Stimulated activated naive CD8-positive, alpha-beta T cell treated with anti-CD3 and anti-CD28 coated beads, Interleukin-15, amount 100 ng/mL, for 72 hours (primary cell): ENCODE measurements at regions not wholly inside any gene's neighbourhood (a gene's known extent, or its start where the extent isn't known, plus 50 kb on each side); places are given as distances from the start of the nearest gene placed in this dataset.
A peak's percentile ranks its signal among the peaks of the same experiment; 100 is the strongest.
"Not testable (repeated sequence)": the region's sequence is repeated elsewhere in the genome, so short reads cannot be mapped to it uniquely, and the experiment has no call there.

Source experiments
- ATAC-seq: fragments of 150-1000 bp; cut with Tn5 transposase; 2 replicates; pipeline ENCODE4 v1.10.0; 2021; ENCODE audit warnings: mild to moderate bottlenecking, moderate library complexity
- DNase-seq, 2 donors: peaks; one replicate each; pipeline ENCODE4 v3.0.0; 2021 to 2022
- H3K27ac Mint-ChIP-seq, 2 donors: one replicate each; pipeline ENCODE4 v1.8.0; 2022; ENCODE audit warnings: mild to moderate bottlenecking in 2 of 2, mixed read lengths in 2 of 2, moderate library complexity in 2 of 2
- H3K27me3 Mint-ChIP-seq: one replicate; pipeline ENCODE4 v1.8.0; 2022; ENCODE audit warnings: mixed read lengths
- H3K4me1 Mint-ChIP-seq: one replicate; pipeline ENCODE4 v1.8.0; 2022; ENCODE audit warnings: mild to moderate bottlenecking, mixed read lengths
- H3K4me3 Mint-ChIP-seq, 2 donors: one replicate each; pipeline ENCODE4 v1.8.0; 2022; ENCODE audit warnings: mild to moderate bottlenecking in 2 of 2, mixed read lengths in 2 of 2, moderate library complexity in 1 of 2
- H3K9me3 Mint-ChIP-seq, 2 donors: one replicate each; pipeline ENCODE4 v1.8.0; 2022; ENCODE audit warnings: mixed read lengths in 2 of 2

- DNase-seq, result no peak
- H3K27ac Mint-ChIP-seq, result no peak overlapping the region
- ATAC-seq, result no peak
- peaks cover 0 to 6% of the 10 kb centered on the region in 2 donors for H3K9me3 Mint-ChIP-seq
- H3K4me3 Mint-ChIP-seq, result no peak overlapping the region
- H3K4me1 Mint-ChIP-seq, result peaks cover 48% of the 10 kb centered on the region
- no peaks in the 10 kb centered on the region for H3K27me3 Mint-ChIP-seq
These were observed 630.6 kb downstream of the MID1IP1 start for GRCh38 chrX:39431893-39432292.

GRCh38 chrX:39434671-39435070, 633.4 kb downstream of the MID1IP1 start:
- H3K4me3 Mint-ChIP-seq, H3K27me3 Mint-ChIP-seq, DNase-seq, H3K9me3 Mint-ChIP-seq, ATAC-seq: not testable (repeated sequence)
- Mint-ChIP-seq H3K4me1 (peaks cover 39% of the 10 kb centered on the region), H3K27ac (peak overlapping the region in 1 of 2 donors; percentile 63)

- not testable (repeated sequence) for H3K27ac Mint-ChIP-seq, H3K9me3 Mint-ChIP-seq, ATAC-seq, H3K4me3 Mint-ChIP-seq, H3K27me3 Mint-ChIP-seq, DNase-seq
- peaks cover 57% of the 10 kb centered on the region for H3K4me1 Mint-ChIP-seq
These were observed 635.3 kb downstream of the MID1IP1 start for GRCh38 chrX:39436538-39436937.

- ATAC-seq, result no peak
- peaks cover 61% of the 10 kb centered on the region for H3K4me1 Mint-ChIP-seq
- no peak for DNase-seq
- H3K9me3 Mint-ChIP-seq, result peaks cover 7 to 11% of the 10 kb centered on the region in 2 donors
- H3K27ac Mint-ChIP-seq, result peak overlapping the region in 1 of 2 donors; percentile 54
- no peaks in the 10 kb centered on the region for H3K27me3 Mint-ChIP-seq
- no peak overlapping the region for H3K4me3 Mint-ChIP-seq
These were observed 636.6 kb downstream of the MID1IP1 start for GRCh38 chrX:39437670-39438441.

GRCh38 chrX:39438603-39439602, 637.6 kb downstream of the MID1IP1 start:
- Mint-ChIP-seq H3K27me3 (no peaks in the 10 kb centered on the region), H3K4me1 (peaks cover 61% of the 10 kb centered on the region), H3K9me3 (peaks cover 12% of the 10 kb centered on the region in 2 donors), H3K4me3 (no peak overlapping the region), H3K27ac (no peak overlapping the region)
- DNase-seq (no peak), ATAC-seq (no peak)

- peaks cover 63% of the 10 kb centered on the region for H3K4me1 Mint-ChIP-seq
- peak; percentile 21 to 40 for DNase-seq
- peaks cover 14 to 16% of the 10 kb centered on the region in 2 donors for H3K9me3 Mint-ChIP-seq
- no peaks in the 10 kb centered on the region for H3K27me3 Mint-ChIP-seq
- peak; percentile 74 for ATAC-seq
- H3K27ac Mint-ChIP-seq, result peak overlapping the region; percentile 94 to 97
- H3K4me3 Mint-ChIP-seq, result peak overlapping the region; percentile 56 to 57
These were observed 638.9 kb downstream of the MID1IP1 start for GRCh38 chrX:39439906-39440798.

GRCh38 chrX:39440799-39441284, 639.6 kb downstream of the MID1IP1 start:
- H3K4me1 Mint-ChIP-seq, result peaks cover 69% of the 10 kb centered on the region
- peak; percentile 78 for ATAC-seq
- peak overlapping the region; percentile 56 to 57 for H3K4me3 Mint-ChIP-seq
- H3K27me3 Mint-ChIP-seq, result no peaks in the 10 kb centered on the region
- peak in 1 of 2 donors; percentile 14 for DNase-seq
- H3K27ac Mint-ChIP-seq, result peak overlapping the region; percentile 69 to 97
- H3K9me3 Mint-ChIP-seq, result peaks cover 14 to 16% of the 10 kb centered on the region in 2 donors

- Mint-ChIP-seq H3K4me1 (peaks cover 65% of the 10 kb centered on the region), H3K27ac (peak overlapping the region in 1 of 2 donors; percentile 23), H3K4me3 (no peak overlapping the region), H3K27me3 (no peaks in the 10 kb centered on the region), H3K9me3 (peaks cover 14 to 16% of the 10 kb centered on the region in 2 donors)
- DNase-seq, result no peak
- ATAC-seq, result no peak
These were observed 641.1 kb downstream of the MID1IP1 start for GRCh38 chrX:39442332-39442731.

- H3K27me3 Mint-ChIP-seq, result no peaks in the 10 kb centered on the region
- peak overlapping the region in 1 of 2 donors; percentile 91 for H3K27ac Mint-ChIP-seq
- DNase-seq (no peak), ATAC-seq (no peak)
- peaks cover 14 to 16% of the 10 kb centered on the region in 2 donors for H3K9me3 Mint-ChIP-seq
- no peak overlapping the region for H3K4me3 Mint-ChIP-seq
- H3K4me1 Mint-ChIP-seq, result peaks cover 69% of the 10 kb centered on the region
These were observed 642.0 kb downstream of the MID1IP1 start for GRCh38 chrX:39443240-39443639.

- peak; percentile 15 to 34 for DNase-seq
These were observed 644.1 kb downstream of the MID1IP1 start for GRCh38 chrX:39445336-39445735.

GRCh38 chrX:39449352-39449751, 648.1 kb downstream of the MID1IP1 start:
- no peaks in the 10 kb centered on the region for H3K27me3 Mint-ChIP-seq
- no peak for ATAC-seq
- DNase-seq, result no peak
- no peak overlapping the region for H3K27ac Mint-ChIP-seq
- peaks cover 41% of the 10 kb centered on the region for H3K4me1 Mint-ChIP-seq
- no peak overlapping the region for H3K4me3 Mint-ChIP-seq
- no peaks in the 10 kb centered on the region for H3K9me3 Mint-ChIP-seq

More at GRCh38 chrX:39445336-39445735, 644.1 kb downstream of the MID1IP1 start:
- Mint-ChIP-seq H3K9me3 (peaks cover 14 to 16% of the 10 kb centered on the region in 2 donors), H3K4me1 (peaks cover 69% of the 10 kb centered on the region), H3K27me3 (no peaks in the 10 kb centered on the region), H3K4me3 (no peak overlapping the region), H3K27ac (no peak overlapping the region)
- ATAC-seq, result no peak

GRCh38 chrX:39450234-39450977, 647.4 kb downstream of the BCOR start:
- Mint-ChIP-seq H3K9me3 (no peaks in the 10 kb centered on the region), H3K27me3 (no peaks in the 10 kb centered on the region), H3K27ac (peak overlapping the region; percentile 5 to 20), H3K4me3 (peak overlapping the region in 1 of 2 donors; percentile 35), H3K4me1 (peaks cover 37% of the 10 kb centered on the region)
- ATAC-seq, result no peak
- peak in 1 of 2 donors; percentile 2 for DNase-seq

GRCh38 chrX:39451046-39451445, 646.7 kb downstream of the BCOR start:
- DNase-seq, result no peak

GRCh38 chrX:39452401-39452800, 645.4 kb downstream of the BCOR start:
- peaks cover 0 to 4% of the 10 kb centered on the region in 2 donors for H3K9me3 Mint-ChIP-seq
- peaks cover 31% of the 10 kb centered on the region for H3K4me1 Mint-ChIP-seq
- H3K27me3 Mint-ChIP-seq, result no peaks in the 10 kb centered on the region
- H3K27ac Mint-ChIP-seq, result no peak overlapping the region
- no peak for DNase-seq
- ATAC-seq, result no peak
- H3K4me3 Mint-ChIP-seq, result no peak overlapping the region

More at GRCh38 chrX:39451046-39451445, 646.7 kb downstream of the BCOR start:
- H3K27ac Mint-ChIP-seq, result no peak overlapping the region
- H3K4me3 Mint-ChIP-seq, result peak overlapping the region in 1 of 2 donors; percentile 35
- no peaks in the 10 kb centered on the region for H3K27me3 Mint-ChIP-seq
- peaks cover 31% of the 10 kb centered on the region for H3K4me1 Mint-ChIP-seq
- H3K9me3 Mint-ChIP-seq, result no peaks in the 10 kb centered on the region
- ATAC-seq, result no peak
